Stimulated activated CD4-positive, alpha-beta T cell treated with anti-CD3 and anti-CD28 coated beads, Interleukin-1b, Interleukin-23, amount 100 ng/mL, for 1 hour (primary cell): ENCODE measurements at regions not wholly inside any gene's neighbourhood (a gene's known extent, or its start where the extent isn't known, plus 50 kb on each side); places are given as distances from the start of the nearest gene placed in this dataset.
"Not testable (repeated sequence)": the region's sequence is repeated elsewhere in the genome, so short reads cannot be mapped to it uniquely, and the experiment has no call there.

Source experiments
- DNase-seq, 2 donors: peaks; one replicate each; pipeline ENCODE4 v3.0.0-alpha.2; 2020; ENCODE audit warnings: low read depth in 2 of 2

- DNase-seq: no peak
These were observed 54.7 kb upstream of the ARSJ start for GRCh38 chr4:114034189-114034588.

- DNase-seq: no peak
These were observed 57.0 kb upstream of the ARSJ start for GRCh38 chr4:114036426-114036825.

DNA sequence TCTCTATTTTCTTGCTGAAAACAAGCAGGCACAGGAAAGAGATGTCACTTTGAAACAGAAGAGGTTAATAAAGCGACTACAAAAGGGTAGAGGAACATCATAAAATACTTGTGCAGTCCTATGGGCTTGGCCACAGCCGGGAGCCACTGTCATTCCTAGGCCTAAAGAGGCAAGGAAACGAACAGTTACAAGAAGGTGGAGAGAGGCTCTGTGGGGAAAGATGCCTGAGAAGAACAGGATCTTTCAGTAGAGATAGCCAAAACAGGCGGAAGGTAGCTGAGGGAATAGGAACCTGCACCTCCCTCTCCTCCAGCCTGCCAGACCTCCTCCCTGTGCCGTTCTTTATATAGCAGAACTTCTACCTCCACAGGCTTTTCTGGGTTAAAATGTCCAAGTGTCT, 57.4 kb upstream of the ARSJ start:
- no peak for DNase-seq

DNA sequence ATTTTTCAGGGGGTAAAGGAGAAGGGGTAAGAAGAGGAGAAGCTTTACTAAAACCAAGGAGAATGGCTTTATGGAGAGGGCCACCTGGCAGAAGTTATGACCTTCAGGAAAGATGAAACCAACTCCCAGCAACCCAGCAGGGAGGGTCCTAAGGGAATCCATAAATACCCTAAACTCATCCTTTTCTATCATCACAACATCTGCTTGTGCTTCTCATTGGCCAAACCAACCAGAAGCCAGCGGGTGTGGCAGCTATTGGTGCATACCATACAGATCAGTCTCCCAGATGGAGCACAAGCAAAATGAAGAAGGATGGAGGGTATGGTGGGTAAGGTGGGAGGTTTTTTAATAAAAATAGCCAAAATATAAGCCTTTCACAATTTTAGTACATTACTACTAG, 58.5 kb upstream of the ARSJ start:
- no peak for DNase-seq

- DNase-seq: no peak
These were observed 59.4 kb upstream of the ARSJ start for GRCh38 chr4:114038762-114039387.

GRCh38 chr4:114040319-114041116, 61.1 kb upstream of the ARSJ start:
- no peak for DNase-seq

DNA sequence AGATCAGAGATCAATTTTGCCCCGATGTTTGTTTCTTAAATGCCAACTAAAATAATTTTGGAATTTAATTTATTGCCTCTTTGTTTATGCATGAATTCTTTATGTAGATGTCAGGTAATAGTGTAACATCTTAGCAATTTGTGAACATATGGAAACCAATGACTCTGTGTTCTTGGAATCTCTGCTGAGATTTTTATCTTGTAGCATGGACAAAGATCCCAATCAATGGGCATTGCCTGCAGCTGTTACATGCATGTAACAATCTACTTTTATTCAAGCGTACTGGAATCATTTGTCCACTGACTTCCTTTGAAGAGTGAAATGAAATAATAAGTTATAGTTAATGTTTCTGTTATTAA, 61.6 kb upstream of the ARSJ start:
- no peak for DNase-seq

GRCh38 chr4:114043116-114043515, 63.7 kb upstream of the ARSJ start:
- no peak for DNase-seq

DNA sequence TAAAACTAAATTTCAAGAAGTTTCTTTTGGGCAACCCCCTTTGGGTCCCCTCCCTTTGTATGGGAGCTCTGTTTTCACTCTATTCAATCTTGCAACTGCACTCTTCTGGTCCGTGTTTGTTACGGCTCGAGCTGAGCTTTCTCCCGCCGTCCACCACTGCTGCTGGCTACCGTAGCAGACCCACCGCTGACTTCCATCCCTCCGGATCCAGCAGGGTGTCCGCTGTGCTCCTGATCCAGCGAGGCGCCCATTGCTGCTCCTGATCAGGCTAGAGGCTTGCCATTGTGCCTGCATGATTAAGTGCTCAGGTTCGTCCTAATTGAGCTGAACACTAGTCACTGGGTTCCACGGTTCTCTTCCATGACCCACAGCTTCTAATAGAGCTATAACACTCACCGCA, 64.9 kb upstream of the ARSJ start:
- not testable (repeated sequence) for DNase-seq

DNA sequence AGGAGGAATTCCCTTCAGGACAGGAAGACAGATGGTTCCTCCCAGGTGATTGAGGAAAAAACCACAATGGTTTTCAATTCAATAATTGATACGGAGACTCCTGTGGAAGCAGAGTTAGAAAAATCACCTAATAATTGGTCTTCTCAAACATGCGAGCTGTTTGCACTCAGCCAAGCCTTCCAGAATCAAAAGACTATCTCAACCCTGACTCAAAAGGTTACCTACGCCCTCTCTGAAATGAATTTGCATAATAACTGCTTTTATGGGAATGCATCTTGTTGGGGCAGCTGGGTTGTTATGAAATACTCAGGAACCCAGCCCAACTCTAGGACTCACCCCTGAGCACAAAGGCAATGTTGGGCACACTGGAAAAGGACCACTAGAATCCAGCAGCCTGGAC, 66.9 kb upstream of the ARSJ start:
- no peak for DNase-seq

DNA sequence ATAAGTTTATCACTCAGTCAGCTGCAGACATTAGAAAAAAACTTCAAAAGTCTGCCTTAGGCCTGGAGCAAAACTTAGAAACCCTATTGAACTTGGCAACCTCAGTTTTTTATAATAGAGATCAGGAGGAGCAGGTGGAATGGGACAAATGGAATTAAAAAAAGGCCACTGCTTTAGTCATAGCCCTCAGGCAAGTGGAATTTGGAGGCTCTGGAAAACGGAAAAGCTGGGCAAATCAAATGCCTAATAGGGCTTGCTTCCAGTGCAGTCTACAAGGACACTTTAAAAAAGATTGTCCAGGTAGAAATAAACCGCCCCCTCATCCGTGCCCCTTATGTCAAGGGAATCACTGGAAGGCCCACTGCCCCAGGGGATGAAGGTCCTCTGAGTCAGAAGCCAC, 68.7 kb upstream of the ARSJ start:
- DNase-seq: not testable (repeated sequence)

GRCh38 chr4:114052227-114052626, 72.8 kb upstream of the ARSJ start:
- no peak for DNase-seq

- DNase-seq: no peak
These were observed 77.2 kb upstream of the ARSJ start for GRCh38 chr4:114056599-114056998.

GRCh38 chr4:114057746-114058145, 78.3 kb upstream of the ARSJ start:
- no peak for DNase-seq

DNA sequence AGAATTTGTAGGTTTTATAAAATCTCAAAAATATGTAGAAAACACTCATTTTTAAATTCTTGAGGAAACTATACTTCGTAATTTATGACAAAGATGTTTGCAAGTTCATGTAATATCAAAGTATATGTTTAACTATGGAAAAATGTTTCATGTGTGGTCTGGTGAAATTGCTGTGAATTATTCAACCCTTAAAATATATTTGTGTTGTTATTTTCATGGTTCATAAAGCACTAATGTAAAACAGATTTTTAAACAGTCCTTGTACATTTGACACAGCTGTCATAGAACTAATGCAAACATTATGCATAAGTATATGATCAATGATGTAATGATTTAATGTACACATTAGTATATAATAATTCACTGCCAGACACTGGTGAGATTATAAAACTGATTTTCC, 83.1 kb upstream of the ARSJ start:
- no peak for DNase-seq

DNA sequence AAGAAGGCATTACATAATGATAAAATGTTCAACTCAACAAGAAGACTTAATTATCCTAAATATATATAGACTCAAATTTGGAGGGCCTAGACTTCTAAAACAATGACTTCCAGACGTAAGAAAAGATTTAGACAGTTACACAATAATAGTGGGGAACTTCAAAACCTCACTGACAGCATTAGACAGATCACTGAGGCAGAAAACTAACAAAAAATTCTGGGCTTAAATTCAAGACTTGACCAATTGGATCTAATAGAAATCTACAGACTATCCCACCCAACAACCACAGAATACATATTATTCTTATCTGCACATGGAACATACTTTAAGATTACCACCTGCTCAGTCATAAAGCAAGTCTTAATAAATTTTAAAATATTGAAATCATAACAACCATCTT, 93.3 kb upstream of the ARSJ start:
- DNase-seq: no peak

DNA sequence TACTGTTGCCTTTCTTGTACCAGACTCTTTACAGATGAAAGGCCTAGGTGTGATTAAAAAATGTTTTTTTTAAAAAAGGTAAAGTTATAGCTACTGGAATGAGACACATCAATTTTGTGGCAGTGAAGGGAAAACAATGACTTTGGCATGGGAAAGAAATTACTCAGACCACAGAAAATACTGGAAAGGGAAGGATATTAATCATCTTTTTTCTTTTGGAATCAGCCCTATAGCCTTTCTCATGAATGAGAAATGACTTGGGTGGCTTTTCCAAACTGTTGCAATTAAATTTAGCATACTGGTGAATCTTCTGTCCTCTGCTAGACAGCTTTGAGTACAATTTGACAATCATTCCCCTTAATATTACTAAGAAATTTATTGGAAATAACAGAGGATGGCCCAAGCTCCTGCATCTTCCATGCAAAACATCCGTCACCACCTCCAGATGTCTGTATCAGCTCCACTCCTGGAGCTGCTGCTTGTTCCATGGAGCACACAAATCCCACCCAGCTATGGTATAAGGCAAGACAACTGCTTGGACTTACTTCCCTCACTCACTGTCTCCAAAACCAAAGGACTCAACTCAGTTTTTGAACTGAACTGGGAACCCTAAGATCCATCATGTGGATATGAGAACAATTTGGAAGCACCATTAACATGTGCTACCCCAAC, 97.6 kb upstream of the ARSJ start:
- DNase-seq: no peak

- DNase-seq: no peak
These were observed 98.2 kb upstream of the ARSJ start for GRCh38 chr4:114077610-114078009.

DNA sequence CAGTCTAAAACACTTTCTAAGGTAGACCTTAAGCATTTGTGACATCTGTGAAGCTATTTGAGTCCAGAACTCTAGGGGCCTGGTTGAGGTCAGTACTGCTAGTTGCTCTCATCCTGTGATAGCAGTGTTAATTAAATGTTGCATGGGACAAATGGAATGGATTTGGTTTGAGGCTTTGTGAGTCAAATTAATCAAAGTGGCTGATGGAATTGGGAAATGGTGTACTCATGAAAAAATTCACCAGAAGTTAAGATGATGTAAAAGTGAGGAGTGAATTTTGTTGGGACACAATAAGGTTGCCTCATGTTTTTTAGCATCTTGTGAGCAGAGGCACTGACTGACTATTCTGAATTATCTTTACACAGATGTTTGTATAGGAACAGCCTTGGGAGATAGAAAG, 99.2 kb upstream of the ARSJ start:
- no peak for DNase-seq

DNA sequence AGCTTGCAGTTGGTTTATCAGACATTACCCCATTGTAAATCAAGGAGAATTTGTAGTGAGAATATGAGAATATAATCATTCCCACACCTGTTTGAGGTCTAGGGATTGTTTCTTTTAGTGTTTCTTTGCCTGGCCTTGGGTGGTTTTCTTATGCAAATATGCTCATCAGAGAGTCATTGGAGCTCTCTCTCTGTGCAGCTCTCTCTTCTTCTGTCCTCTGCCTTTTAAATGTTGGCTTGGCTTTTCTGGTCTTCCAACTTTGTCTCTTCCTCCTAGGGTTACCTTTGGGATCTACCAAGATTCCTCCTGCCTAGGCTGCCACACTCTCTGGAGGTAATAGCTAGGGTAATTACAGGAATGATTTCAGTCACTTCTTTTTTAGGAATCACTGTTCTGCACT, 102.3 kb upstream of the ARSJ start:
- no peak for DNase-seq

GRCh38 chr4:114082348-114082747, 102.9 kb upstream of the ARSJ start:
- no peak for DNase-seq

DNA sequence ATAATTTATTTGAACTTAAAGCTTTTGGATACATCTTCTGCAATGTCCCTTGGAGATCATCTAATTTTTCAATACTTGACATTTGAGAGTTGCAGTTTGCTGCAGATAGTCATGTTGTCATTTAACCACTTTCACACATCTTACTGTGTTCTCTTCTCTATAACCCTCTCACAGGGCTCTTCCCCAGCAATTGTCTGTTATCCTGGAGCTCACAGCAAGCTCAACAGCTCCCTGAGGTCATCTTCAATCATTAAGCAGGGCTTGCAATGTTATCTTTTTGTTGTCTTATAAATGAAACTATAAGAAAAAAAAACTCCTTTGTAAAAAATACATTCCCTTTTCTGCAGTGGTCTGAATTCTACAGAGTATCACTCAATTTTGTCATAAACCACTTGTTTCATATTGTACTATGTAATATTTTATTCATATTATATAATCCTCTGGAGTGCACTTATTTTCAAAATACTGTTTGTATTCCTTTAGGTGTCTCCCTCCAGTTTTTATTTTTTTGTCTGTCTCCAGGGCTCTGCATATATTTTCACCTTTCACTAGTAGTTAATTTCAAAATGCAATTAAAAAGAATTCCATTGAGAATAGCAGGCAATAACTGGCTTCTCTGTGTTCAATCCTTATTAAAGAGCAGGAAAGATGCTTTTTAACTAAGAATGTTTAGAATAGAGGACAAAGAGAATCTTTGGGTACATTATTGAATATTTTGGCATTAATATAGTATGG, 106.3 kb upstream of the ARSJ start:
- no peak for DNase-seq
